HepG2 (cell line): ENCODE measurements at regions not wholly inside any gene's neighbourhood (a gene's known extent, or its start where the extent isn't known, plus 50 kb on each side); places are given as distances from the start of the nearest gene placed in this dataset.

Source experiments
- ELF3 ChIP-seq: IDR thresholded peaks from 2 replicates; pipeline ENCODE4 v1.6.1; 2016; ENCODE audit warnings: missing genetic modification reagents, missing compliant biosample characterization
- IRF2 ChIP-seq: IDR thresholded peaks from 2 replicates; pipeline ENCODE4 v1.6.1; 2018; ENCODE audit warnings: missing genetic modification reagents, missing compliant biosample characterization
- JARID2 ChIP-seq: sonication (generic); formaldehyde crosslinking; IDR thresholded peaks from 2 replicates; pipeline ENCODE4 v1.8.1; 2023; ENCODE audit warnings: missing genetic modification reagents, inconsistent platforms; ENCODE audit not compliant: insufficient replicate concordance
- KLF16 ChIP-seq, 2 experiments: sonication (generic) in 1 of 2; formaldehyde crosslinking in 1 of 2; IDR thresholded peaks; 2 replicates each; pipeline versions ENCODE4 v1.6.1 to v1.8.0; 2016 to 2023; ENCODE audit warnings: missing genetic modification reagents in 2 of 2, missing compliant biosample characterization in 1 of 2
- RELA ChIP-seq: sonication (generic); formaldehyde crosslinking; IDR thresholded peaks from 2 replicates; pipeline ENCODE4 v1.4.0; 2020; ENCODE audit warnings: missing genetic modification reagents
- TBX2 ChIP-seq: sonication (generic); formaldehyde crosslinking; IDR thresholded peaks from 2 replicates; pipeline ENCODE4 v1.5.0; 2020; ENCODE audit warnings: missing genetic modification reagents, mild to moderate bottlenecking, borderline replicate concordance
- YEATS4 ChIP-seq: sonication (generic); formaldehyde crosslinking; IDR thresholded peaks from 2 replicates; pipeline ENCODE4 v1.4.0; 2020; ENCODE audit warnings: missing genetic modification reagents, borderline replicate concordance
- ZFP82 ChIP-seq: sonication (generic); formaldehyde crosslinking; IDR thresholded peaks from 2 replicates; pipeline ENCODE4 v1.5.1; 2020; ENCODE audit warnings: mild to moderate bottlenecking, missing genetic modification reagents, borderline replicate concordance
- ZNF234 ChIP-seq: sonication (generic); formaldehyde crosslinking; conservative IDR thresholded peaks from 2 replicates; pipeline ENCODE4 v1.5.1; 2020; ENCODE audit warnings: mild to moderate bottlenecking, missing genetic modification reagents
- ZNF768 ChIP-seq: sonication (generic); formaldehyde crosslinking; IDR thresholded peaks from 2 replicates; pipeline ENCODE4 v1.4.0; 2020; ENCODE audit warnings: missing genetic modification reagents
- TF ChIP-seq, protein P1 (sequence below): sonication (generic); formaldehyde crosslinking; IDR thresholded peaks from 2 replicates; pipeline ENCODE4 v1.4.0; 2020; ENCODE audit warnings: missing genetic modification reagents
- TF ChIP-seq, protein P2 (sequence below): IDR thresholded peaks from 2 replicates; pipeline ENCODE4 v1.6.1; 2016; ENCODE audit warnings: low read depth, borderline replicate concordance
- TF ChIP-seq, protein P3 (sequence below): sonication (generic); formaldehyde crosslinking; conservative IDR thresholded peaks from 2 replicates; pipeline ENCODE4 v1.4.0; 2020; ENCODE audit warnings: missing genetic modification reagents
- TF ChIP-seq, protein P4 (sequence below): sonication (generic); formaldehyde crosslinking; IDR thresholded peaks from 2 replicates; pipeline ENCODE4 v1.8.0; 2022; ENCODE audit warnings: mild to moderate bottlenecking, missing genetic modification reagents
- TF ChIP-seq, protein P5 (sequence below): sonication (generic); formaldehyde crosslinking; IDR thresholded peaks from 2 replicates; pipeline ENCODE4 v1.4.0; 2020; ENCODE audit warnings: missing genetic modification reagents
- TF ChIP-seq, protein P6 (sequence below): sonication (generic); formaldehyde crosslinking; IDR thresholded peaks from 2 replicates; pipeline ENCODE4 v1.5.0; 2020; ENCODE audit warnings: mild to moderate bottlenecking, missing genetic modification reagents

DNA sequence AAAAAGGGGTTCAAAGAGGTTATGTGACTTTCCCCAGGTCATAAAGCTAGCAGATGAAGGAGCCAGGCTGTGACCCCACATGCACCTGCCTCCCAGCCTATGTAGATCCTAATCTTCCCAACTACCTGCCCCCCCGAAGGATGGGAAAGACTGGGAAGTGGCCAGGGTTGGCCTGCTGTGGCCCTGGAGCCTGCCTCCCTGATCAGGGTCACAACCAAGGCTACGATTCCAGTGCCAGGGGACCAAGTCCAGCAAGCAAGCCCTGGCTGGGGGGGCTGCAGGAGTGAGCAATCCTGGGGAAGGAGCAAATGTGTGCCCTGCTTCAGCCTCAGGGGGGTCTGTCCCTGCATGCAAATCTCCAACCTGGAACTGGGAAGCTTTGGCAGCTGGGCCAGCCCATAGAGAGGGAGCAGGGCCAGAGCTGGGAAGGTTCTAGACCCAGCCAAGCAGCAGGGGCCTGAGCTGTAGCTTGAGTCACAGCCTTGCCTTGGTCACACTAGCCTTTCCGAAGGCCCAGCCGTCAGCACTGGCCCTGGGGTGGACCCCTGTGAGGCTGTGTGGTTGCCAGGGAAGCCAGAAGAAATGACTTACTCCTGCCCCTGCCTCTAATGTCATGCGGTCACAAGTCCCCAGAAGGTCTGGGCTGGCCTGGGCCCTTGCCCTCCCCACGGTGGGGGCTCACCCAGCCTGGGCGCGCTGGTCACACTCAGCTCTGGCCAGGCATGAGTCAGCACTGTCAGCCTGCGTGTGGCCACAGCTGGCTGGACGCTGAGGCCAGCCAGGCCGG lies 96.4 kb upstream of the ZMIZ1 start (continued):
- TF ChIP-seq, protein P1, sequence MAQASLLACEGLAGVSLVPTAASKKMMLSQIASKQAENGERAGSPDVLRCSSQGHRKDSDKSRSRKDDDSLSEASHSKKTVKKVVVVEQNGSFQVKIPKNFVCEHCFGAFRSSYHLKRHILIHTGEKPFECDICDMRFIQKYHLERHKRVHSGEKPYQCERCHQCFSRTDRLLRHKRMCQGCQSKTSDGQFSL (CRISPR knock-in tag): peak; percentile 23; the same call in 1 of the 2 replicates
- TF ChIP-seq, protein P2, sequence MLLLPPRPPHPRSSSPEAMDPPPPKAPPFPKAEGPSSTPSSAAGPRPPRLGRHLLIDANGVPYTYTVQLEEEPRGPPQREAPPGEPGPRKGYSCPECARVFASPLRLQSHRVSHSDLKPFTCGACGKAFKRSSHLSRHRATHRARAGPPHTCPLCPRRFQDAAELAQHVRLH (CRISPR knock-in tag): 0 out of 2 replicates have a peak, but pooled peaks have one; percentile 65
- TF ChIP-seq ELF3 (CRISPR knock-in tag) (peak; percentile 59), JARID2 (peak; percentile 79), KLF16 (CRISPR knock-in tag; IDR thresholded peaks at IDR 0.05) (peak in 1 of 2 experiments; percentile 29; a peak in 1 of 4 replicates), YEATS4 (peak; percentile 63), RELA (CRISPR knock-in tag) (no peak; the same call in 1 of the 2 replicates), ZNF768 (CRISPR knock-in tag) (peak; percentile 56; the same call in 1 of the 2 replicates), ZFP82 (CRISPR knock-in tag) (peak; percentile 32; the same call in 1 of the 2 replicates), IRF2 (CRISPR knock-in tag) (peak; percentile 40), TBX2 (CRISPR knock-in tag) (0 out of 2 replicates have a peak, but pooled peaks have one; percentile 11), ZNF234 (CRISPR knock-in tag) (0 out of 2 replicates have a peak, but pooled peaks have one; percentile 37)
- TF ChIP-seq, protein P3, sequence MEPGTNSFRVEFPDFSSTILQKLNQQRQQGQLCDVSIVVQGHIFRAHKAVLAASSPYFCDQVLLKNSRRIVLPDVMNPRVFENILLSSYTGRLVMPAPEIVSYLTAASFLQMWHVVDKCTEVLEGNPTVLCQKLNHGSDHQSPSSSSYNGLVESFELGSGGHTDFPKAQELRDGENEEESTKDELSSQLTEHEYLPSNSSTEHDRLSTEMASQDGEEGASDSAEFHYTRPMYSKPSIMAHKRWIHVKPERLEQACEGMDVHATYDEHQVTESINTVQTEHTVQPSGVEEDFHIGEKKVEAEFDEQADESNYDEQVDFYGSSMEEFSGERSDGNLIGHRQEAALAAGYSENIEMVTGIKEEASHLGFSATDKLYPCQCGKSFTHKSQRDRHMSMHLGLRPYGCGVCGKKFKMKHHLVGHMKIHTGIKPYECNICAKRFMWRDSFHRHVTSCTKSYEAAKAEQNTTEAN: peak; percentile 92
- TF ChIP-seq, protein P4, sequence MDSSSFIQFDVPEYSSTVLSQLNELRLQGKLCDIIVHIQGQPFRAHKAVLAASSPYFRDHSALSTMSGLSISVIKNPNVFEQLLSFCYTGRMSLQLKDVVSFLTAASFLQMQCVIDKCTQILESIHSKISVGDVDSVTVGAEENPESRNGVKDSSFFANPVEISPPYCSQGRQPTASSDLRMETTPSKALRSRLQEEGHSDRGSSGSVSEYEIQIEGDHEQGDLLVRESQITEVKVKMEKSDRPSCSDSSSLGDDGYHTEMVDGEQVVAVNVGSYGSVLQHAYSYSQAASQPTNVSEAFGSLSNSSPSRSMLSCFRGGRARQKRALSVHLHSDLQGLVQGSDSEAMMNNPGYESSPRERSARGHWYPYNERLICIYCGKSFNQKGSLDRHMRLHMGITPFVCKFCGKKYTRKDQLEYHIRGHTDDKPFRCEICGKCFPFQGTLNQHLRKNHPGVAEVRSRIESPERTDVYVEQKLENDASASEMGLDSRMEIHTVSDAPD (CRISPR knock-in tag): 0 out of 2 replicates have a peak, but pooled peaks have one; percentile 9
- TF ChIP-seq, protein P5, sequence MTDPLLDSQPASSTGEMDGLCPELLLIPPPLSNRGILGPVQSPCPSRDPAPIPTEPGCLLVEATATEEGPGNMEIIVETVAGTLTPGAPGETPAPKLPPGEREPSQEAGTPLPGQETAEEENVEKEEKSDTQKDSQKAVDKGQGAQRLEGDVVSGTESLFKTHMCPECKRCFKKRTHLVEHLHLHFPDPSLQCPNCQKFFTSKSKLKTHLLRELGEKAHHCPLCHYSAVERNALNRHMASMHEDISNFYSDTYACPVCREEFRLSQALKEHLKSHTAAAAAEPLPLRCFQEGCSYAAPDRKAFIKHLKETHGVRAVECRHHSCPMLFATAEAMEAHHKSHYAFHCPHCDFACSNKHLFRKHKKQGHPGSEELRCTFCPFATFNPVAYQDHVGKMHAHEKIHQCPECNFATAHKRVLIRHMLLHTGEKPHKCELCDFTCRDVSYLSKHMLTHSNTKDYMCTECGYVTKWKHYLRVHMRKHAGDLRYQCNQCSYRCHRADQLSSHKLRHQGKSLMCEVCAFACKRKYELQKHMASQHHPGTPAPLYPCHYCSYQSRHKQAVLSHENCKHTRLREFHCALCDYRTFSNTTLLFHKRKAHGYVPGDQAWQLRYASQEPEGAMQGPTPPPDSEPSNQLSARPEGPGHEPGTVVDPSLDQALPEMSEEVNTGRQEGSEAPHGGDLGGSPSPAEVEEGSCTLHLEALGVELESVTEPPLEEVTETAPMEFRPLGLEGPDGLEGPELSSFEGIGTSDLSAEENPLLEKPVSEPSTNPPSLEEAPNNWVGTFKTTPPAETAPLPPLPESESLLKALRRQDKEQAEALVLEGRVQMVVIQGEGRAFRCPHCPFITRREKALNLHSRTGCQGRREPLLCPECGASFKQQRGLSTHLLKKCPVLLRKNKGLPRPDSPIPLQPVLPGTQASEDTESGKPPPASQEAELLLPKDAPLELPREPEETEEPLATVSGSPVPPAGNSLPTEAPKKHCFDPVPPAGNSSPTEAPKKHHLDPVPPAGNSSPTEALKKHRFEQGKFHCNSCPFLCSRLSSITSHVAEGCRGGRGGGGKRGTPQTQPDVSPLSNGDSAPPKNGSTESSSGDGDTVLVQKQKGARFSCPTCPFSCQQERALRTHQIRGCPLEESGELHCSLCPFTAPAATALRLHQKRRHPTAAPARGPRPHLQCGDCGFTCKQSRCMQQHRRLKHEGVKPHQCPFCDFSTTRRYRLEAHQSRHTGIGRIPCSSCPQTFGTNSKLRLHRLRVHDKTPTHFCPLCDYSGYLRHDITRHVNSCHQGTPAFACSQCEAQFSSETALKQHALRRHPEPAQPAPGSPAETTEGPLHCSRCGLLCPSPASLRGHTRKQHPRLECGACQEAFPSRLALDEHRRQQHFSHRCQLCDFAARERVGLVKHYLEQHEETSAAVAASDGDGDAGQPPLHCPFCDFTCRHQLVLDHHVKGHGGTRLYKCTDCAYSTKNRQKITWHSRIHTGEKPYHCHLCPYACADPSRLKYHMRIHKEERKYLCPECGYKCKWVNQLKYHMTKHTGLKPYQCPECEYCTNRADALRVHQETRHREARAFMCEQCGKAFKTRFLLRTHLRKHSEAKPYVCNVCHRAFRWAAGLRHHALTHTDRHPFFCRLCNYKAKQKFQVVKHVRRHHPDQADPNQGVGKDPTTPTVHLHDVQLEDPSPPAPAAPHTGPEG: peak; percentile 13; the same call in 1 of the 2 replicates
- TF ChIP-seq, protein P6, sequence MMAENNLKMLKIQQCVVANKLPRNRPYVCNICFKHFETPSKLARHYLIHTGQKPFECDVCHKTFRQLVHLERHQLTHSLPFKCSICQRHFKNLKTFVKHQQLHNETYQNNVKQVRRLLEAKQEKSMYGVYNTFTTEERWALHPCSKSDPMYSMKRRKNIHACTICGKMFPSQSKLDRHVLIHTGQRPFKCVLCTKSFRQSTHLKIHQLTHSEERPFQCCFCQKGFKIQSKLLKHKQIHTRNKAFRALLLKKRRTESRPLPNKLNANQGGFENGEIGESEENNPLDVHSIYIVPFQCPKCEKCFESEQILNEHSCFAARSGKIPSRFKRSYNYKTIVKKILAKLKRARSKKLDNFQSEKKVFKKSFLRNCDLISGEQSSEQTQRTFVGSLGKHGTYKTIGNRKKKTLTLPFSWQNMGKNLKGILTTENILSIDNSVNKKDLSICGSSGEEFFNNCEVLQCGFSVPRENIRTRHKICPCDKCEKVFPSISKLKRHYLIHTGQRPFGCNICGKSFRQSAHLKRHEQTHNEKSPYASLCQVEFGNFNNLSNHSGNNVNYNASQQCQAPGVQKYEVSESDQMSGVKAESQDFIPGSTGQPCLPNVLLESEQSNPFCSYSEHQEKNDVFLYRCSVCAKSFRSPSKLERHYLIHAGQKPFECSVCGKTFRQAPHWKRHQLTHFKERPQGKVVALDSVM (CRISPR knock-in tag): peak; percentile 6; the same call in 1 of the 2 replicates
